GM12872 (cell line): ENCODE measurements at regions not wholly inside any gene's neighbourhood (a gene's known extent, or its start where the extent isn't known, plus 50 kb on each side); places are given as distances from the start of the nearest gene placed in this dataset.

Experiments
- TF ChIP-seq, protein P1 (sequence below): IDR thresholded peaks from 3 replicates; pipeline ENCODE4 v1.5.1; 2011; ENCODE audit warnings: low read depth, mild to moderate bottlenecking, low read length, moderate library complexity; ENCODE audit not compliant: insufficient read depth

DNA sequence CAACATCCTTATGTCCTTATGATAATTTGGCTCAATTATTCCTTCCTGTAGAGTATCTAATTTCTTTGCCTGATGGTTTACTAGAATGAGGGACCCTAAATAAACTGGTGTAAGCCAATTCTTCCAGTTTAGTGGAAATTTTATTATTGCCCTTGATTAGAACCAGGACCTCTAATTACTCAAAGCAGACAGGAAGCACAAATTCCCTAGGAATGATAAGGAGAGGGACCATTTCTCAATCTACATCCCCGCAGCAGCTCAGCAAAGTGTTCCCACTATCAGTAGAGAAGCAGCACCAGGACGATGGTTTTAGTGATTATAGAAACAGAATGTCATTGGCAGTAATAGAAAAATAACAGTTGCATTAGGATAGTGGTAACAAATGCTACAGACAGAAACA lies 97.1 kb downstream of the PLPPR4 start:
- TF ChIP-seq, protein P1, sequence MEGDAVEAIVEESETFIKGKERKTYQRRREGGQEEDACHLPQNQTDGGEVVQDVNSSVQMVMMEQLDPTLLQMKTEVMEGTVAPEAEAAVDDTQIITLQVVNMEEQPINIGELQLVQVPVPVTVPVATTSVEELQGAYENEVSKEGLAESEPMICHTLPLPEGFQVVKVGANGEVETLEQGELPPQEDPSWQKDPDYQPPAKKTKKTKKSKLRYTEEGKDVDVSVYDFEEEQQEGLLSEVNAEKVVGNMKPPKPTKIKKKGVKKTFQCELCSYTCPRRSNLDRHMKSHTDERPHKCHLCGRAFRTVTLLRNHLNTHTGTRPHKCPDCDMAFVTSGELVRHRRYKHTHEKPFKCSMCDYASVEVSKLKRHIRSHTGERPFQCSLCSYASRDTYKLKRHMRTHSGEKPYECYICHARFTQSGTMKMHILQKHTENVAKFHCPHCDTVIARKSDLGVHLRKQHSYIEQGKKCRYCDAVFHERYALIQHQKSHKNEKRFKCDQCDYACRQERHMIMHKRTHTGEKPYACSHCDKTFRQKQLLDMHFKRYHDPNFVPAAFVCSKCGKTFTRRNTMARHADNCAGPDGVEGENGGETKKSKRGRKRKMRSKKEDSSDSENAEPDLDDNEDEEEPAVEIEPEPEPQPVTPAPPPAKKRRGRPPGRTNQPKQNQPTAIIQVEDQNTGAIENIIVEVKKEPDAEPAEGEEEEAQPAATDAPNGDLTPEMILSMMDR, result no peak

DNA sequence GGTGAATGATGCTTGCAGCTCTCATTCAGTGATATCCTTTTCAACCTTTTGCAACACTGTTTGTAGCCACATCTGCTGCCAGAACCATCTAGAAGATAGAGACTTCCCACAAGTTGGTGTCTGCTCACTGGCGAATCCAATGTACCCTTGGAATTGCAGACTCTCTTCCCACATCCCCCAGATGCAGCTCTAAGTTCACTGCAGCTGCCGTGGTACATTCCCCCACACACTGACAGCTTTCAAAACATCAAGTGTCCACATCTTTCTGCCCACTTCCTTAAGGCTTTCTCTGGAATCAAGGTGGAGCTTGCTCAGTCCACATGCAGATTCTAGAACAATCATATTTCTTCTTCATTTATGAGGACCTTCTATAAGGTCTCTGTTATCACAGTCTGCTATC lies 99.2 kb downstream of the PLPPR4 start:
- TF ChIP-seq, protein P1, result no peak

DNA sequence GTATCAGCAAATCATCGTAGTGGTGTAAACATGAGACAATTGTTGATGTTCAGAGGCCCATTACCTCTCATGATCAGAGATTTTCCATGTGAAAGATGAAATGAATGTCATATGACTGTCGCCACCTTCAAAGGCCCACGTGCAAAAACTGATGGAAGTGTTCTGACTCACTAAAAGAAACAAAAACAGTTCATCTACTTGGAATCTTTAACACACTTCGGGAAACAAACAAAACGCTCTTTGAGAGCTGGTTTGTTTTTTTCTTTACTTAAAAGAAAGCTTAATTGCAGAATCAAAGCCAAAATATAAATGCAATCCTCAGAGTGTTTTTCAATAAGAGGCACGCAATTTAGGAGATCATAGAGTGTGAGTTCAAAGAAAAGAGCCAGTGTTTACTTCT lies 100.8 kb downstream of the PLPPR4 start:
- TF ChIP-seq, protein P1, result no peak

DNA sequence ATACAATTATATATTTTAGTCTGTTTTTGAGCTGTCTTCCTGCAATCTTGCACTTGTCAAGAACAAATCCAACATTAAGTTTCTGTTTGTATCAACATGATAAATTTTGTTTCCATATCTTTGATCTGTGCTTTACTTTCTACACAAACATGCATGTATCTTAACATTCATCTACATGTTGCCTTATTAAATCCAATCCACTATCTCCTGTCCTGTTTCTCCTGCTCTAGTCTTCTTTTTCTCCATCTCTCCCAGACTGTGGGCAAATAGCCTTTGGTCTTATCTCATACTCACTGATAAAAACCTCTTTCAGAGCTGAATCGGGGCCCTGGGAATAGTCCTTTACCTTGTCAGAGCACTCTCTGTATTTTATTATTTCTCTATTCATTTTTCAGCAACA lies 101.3 kb downstream of the PLPPR4 start:
- TF ChIP-seq, protein P1, result no peak

DNA sequence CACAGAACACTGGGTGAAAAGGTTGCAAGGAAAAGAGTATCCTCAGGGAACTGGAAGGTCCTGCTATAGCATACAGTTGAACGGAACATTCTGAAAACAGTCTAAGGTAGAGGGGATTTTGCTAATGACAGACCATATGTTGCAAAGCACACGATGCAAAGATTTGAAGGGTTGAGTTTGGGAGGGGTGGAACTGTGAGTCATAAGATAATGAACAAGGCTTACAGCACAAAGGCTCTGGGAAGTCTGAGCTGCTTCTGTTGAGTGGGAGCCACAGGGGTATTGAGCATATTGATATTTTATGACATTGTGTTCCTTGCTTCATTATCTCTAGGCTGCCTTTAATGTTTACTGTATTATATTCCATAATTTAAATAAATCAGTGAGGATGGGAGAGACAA lies 104.9 kb downstream of the PLPPR4 start:
- TF ChIP-seq, protein P1, result no peak

DNA sequence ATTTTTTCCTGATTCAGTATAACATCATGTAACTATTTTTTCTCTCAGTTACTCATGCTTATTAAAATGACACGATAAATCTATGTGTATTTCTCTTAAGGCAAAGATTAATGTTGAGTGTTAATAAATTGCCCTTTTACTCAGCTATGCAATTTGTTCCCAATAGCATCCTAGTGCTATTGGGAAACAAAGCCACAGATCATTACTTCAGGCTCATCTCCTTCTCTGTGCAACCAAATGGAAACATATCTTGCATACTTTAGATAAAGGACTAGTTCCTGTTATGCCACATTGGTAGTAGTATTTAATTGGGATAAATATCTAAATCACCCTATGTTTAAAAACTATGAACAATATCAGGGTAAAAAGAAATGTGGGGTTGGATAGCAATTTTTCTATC lies 106.2 kb downstream of the PLPPR4 start:
- TF ChIP-seq, protein P1, result no peak

DNA sequence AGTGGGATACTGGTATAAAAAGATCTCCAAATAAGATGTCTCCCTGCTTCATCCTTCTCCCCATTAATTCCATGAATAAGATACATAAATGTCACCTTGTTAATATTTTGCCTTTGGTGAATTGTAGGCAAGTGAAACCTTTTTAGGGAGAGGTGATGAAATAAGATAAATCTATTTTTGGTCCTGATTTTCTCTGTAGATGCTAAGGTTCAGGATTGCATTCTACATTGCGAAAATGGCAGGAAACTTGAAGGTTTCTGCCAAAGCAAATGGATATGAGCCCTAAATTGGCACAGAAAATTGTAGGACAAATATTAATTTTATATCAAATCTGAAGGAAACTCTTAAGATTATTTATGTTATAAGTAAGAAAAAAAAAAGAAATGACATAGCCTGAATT lies 107.1 kb downstream of the PLPPR4 start:
- TF ChIP-seq, protein P1, result no peak

DNA sequence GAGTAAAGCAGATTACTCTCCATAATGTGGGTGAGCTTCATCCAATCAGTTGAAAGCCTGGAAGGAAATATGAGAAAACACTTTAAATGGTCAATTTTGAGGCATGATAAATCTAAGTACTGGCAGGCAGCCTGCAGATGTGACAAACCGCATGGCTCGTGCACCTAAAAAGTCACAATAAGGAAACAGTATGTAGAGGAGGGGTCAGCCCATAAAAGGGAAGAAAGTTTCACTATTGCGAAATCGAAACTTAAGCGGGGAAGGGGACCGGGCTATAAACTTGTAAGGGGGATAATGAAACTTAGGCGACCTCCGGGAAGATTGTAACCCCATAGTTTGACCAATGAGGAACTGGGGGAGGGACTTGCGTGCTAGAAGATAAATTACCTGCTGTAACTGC lies 109.8 kb downstream of the PLPPR4 start:
- TF ChIP-seq, protein P1, result no peak
